GM19397 (cell line): ENCODE measurements at regions not wholly inside any gene's neighbourhood (a gene's known extent, or its start where the extent isn't known, plus 50 kb on each side); places are given as distances from the start of the nearest gene placed in this dataset.
"Not testable (repeated sequence)": the region's sequence is repeated elsewhere in the genome, so short reads cannot be mapped to it uniquely, and the experiment has no call there.

Experiments used
- ATAC-seq: cut with Tn5 transposase; IDR thresholded peaks from one replicate; pipeline ENCODE4 v1.9.1; 2021; ENCODE audit warnings: mild to moderate bottlenecking, moderate library complexity; ENCODE audit not compliant: unreplicated experiment

- ATAC-seq = no peak
Measured at GRCh38 chr3:153785901-153786300, 335.3 kb upstream of the ARHGEF26 start.

DNA sequence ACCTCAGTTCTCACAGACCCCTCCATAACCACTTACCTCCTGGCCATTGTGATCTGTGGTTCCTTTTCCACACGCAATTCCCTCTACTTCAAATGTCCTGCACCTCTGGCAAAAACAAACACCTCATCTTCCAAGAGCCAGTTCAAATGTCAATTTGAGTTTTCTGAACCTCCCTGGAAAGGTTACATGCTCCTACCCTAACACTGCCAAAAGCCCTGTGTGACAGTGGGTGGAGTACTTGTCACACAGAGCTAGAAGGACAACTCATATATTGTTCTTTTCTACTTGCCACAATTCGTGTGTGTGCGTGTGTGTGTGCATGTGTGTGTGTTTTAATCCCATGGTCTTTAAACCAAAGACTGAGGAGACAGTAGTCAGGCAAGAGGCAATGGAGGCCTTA, 331.8 kb upstream of the ARHGEF26 start:
- no peak for ATAC-seq

DNA sequence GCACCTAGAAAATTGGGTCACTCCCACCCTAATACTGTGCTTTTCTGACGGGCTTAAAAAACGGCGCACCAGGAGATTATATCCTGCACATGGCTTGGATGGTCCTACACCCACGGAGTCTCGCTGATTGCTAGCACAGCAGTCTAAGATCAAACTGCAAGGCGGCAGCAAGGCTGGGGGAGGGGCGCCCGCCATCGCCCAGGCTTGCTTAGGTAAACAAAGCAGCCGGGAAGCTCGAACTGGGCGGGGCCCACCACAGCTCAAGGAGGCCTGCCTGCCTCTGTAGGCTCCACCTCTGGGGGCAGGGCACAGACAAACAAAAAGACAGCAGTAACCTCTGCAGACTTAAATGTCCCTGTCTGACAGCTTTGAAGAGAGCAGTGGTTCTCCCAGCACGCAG, 324.1 kb upstream of the ARHGEF26 start:
- not testable (repeated sequence) for ATAC-seq

- no peak for ATAC-seq
Measured at GRCh38 chr3:153809097-153809496, 312.1 kb upstream of the ARHGEF26 start.

- no peak for ATAC-seq
Measured at GRCh38 chr3:153818338-153818737, 302.9 kb upstream of the ARHGEF26 start.

DNA sequence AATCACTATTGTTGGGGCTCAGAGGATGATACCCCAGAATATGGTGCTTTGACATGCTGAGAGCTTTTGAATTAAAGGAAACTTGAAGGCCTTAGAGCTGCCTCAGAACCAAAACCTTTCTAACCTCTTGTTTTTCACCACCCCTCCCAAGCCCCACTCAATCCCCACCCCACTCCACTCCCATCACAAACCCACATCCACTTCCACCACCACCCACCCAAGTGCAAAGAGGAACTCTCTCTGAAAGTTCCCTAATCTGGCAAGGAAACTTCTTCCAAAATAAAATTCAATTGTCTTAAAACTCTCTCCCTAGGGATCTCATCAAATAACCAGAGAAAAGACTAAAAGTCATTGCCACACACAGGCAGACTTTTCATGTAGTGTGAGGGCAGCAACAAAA, 301.2 kb upstream of the ARHGEF26 start:
- ATAC-seq = no peak

DNA sequence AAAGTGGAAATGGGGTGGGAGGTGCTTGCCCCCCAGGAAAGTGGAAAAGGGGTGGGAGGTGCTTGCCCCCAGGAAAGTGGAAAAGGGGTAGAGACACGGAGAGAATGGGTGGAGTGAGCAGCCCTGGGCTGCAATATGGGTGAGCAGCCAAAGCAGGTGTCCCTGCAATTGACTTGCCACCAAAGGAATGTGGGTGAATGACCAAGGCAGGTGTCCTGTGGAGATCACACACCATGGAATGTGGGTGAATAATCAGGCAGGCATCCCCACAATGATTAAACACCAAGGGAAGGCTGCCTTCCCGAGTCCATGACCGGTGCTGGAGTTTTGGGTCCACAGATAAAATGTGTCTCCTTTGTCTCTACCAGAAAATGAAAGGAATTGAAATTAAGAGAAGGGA, 292.8 kb upstream of the ARHGEF26 start:
- not testable (repeated sequence) for ATAC-seq

GRCh38 chr3:153829606-153830170, 291.5 kb upstream of the ARHGEF26 start:
- ATAC-seq = no peak

GRCh38 chr3:153830552-153830951, 290.6 kb upstream of the ARHGEF26 start:
- no peak for ATAC-seq

- no peak for ATAC-seq
Measured at GRCh38 chr3:153835540-153835939, 285.6 kb upstream of the ARHGEF26 start.

GRCh38 chr3:153840487-153840886, 280.7 kb upstream of the ARHGEF26 start:
- ATAC-seq = no peak

DNA sequence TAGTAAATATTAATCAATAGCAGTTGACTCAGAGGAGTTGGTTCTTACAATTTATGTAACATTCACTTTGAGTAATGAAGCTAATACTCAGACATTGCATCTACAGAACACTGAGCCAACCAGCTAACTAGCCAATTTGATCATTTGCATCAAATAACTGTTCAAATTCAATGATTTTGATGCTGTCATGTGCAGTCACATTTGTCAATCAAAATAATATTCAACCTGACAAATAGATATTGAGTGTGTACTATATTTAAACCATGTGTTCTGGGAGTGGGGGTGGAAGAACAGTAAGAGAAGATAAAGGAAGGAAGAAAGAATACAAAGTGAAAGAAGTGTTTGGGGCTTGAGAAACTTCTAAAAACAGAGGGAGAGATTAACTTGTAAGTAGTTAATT, 277.2 kb upstream of the ARHGEF26 start:
- no peak for ATAC-seq

GRCh38 chr3:153845311-153845710, 275.9 kb upstream of the ARHGEF26 start:
- ATAC-seq = no peak

DNA sequence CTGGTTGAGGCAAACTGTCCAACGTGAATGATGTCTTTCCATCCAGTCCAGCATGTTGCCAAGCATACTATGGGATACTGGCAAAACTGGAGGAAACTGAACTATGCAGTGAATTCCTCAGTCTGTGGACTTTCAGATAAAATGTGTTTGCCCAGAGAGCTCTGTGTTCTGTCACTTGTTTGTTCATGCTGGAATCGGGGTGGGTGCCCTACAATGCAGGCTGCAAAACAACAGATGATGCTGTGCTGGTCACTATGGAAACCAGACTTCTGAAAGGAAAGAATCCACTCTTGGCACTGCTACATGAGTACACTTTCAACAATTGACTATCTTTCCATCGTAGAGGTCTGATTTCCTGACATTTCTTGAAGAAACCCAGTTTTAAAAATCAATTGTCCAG, 272.5 kb upstream of the ARHGEF26 start:
- no peak for ATAC-seq

DNA sequence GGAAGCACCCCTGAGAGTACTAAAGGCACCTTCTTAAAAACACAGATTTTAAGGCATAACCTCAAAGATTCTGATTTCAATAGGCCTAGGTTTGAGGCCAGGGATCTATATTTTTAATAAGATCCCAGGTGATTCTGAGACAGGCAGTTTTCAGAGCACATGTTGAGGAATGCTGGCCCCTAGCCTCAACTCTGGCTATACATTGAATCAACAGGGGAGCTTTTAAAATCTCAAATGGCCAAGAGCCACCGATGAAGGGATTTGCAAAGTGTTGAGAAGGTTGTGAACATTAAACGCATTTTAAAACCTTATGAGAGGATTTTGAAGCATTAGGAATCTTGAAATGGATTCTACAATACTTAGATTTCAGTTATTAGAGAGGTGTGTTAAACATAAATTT, 268.8 kb upstream of the ARHGEF26 start:
- no peak for ATAC-seq

DNA sequence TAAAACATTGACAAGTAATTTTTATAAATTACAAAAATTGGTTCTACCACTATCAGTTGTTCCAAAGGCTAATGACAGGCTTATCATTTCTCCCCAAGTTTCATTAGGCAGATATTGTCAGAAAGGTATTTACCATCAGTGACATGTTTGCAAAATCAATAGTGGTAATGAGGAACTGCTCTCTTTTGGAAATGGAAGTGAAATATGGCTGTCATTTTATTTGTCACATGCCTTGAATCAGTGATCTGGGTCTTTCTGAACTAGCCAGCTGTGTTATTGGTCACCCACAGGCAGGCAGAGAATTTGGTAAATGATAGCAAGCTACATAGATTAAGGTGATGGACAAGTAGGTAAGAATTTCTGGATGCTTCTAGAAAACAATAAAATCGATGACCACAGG, 268.0 kb upstream of the ARHGEF26 start:
- no peak for ATAC-seq

GRCh38 chr3:153855772-153856171, 265.4 kb upstream of the ARHGEF26 start:
- peak; percentile 80 for ATAC-seq

DNA sequence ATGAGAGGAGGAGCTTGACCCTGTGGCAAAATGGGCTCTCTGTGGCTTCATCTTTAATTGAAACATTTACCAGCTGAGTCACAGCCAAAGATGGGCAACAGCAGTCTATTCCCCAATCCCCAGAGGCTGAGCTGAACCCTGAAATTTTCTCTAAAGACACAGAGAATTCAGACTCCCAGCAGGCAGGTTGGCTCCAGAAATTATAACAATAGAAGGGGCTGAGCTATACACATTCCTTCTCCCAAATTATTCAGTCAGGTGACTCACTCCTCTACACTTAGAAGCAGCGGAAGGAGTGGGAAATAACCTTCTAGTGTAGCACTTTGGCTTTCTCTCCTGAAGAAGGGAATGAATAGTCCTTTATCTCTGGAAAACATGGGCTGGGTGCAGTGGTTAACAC, 264.3 kb upstream of the ARHGEF26 start:
- no peak for ATAC-seq

GRCh38 chr3:153864793-153865192, 256.4 kb upstream of the ARHGEF26 start:
- ATAC-seq = no peak

DNA sequence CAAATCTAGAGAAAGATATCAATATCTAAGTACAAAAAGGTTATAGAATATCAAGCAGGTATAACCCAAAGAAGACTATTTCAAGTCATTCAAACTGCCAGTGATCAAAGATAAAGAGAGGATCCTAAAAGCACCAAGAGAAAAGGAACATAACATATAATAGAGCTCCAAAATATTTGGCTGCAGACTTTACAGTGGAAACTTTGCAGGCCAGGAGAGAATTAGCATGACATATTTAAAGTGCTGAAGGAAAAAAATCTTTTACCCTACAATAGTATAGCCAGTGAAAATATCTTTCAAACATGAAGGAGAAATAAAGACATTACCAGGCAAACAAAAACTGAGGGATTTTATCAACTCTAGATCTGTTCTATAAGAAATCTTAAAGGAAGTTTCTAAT, 254.3 kb upstream of the ARHGEF26 start:
- no peak for ATAC-seq

DNA sequence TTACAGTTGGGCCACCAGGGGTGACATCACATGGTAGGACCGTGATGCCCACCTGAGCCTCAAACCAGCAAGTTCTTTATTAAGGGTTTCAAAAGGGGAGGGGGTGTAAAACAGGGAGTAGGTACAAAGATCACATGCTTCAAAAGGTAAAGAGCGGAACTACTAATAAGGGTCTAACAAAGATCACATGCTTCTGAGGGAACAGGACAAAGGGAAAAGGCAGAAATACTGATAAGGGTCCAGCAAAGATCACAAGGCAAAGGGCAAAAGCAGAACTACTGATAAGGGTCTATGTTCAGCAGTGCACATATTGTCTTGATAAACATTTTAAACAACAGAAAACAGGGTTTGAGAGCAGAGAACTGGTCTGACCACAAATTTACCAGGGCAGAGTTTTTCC, 246.8 kb upstream of the ARHGEF26 start:
- ATAC-seq = not testable (repeated sequence)

DNA sequence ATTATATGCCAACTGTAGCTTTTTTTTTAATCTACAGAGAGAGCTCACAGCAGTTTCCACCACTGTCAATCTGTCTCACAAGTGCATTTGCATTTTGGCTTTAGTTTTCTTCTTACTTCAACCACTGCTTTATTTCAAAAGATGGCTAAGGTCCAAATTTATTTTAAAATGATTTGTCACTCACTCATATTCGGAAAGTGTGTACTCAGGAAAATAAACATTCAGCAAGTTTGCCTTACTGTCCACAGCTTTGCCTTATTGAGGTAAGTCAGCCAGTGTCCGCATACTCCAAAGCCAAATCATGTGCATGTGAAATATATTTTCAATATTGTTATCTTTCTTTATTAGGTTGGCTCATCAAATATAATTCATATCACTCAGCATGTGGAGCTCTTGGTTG, 240.7 kb upstream of the ARHGEF26 start:
- ATAC-seq = no peak

GRCh38 chr3:153881201-153881600, 240.0 kb upstream of the ARHGEF26 start:
- no peak for ATAC-seq

DNA sequence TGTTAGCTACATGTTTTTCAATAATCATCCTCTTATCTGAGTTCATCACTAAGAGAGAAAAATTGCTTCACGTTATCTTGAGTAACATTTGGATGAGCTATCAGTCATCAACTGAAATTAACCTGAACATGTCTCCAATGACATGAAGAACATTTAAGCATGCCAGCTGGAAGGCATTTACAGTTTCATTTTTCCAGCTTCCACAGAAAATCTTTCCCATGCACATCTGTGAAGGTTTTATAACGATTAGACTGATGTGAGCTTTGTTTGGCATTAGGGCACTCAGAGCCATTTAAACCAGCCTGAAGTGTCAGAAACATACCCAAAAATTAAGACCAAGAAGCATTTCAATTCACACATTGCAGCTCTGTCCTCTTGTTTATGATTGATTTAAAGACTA, 235.8 kb upstream of the ARHGEF26 start:
- no peak for ATAC-seq
